OCI-LY7 (cell line): ENCODE measurements at regions not wholly inside any gene's neighbourhood (a gene's known extent, or its start where the extent isn't known, plus 50 kb on each side); places are given as distances from the start of the nearest gene placed in this dataset.

ENCODE experiments used
- BruUV-seq: library from RNA; stranded (reverse); fragments of 400-500 nt; replicated peaks from 2 replicates; lab custom pipeline; 2021; lab: Mats Ljungman, UMichigan
- CTCF ChIA-PET: fragments of 300-600 bp; sonication (Branson Sonifier 250); formaldehyde crosslinking; loops from one replicate; lab custom pipeline; 2022; ENCODE audit warnings: antibody characterized with exemption; ENCODE audit not compliant: unreplicated experiment; lab: Charles Lee
- POLR2A ChIA-PET: fragments of 300-600 bp; sonication (Branson Sonifier 250); formaldehyde crosslinking; loops from one replicate; lab custom pipeline; 2022; ENCODE audit warnings: antibody characterized with exemption; lab: Charles Lee
- DNase-seq: peaks from one replicate; pipeline ENCODE4 v3.0.0-alpha.2; 2015; ENCODE audit warnings: low spot score
- H2AFZ ChIP-seq: fragments of 200-600 bp; sonication (generic), shearing (Covaris generic); 2 replicates; pipeline ENCODE4 v1.6.1; 2014; ENCODE audit warnings: mild to moderate bottlenecking, antibody characterized with exemption, low read length, moderate library complexity
- H3K27ac ChIP-seq: fragments of 200-600 bp; sonication (generic); 2 replicates; pipeline ENCODE4 v1.5.1; 2014; ENCODE audit warnings: mixed run types, low read depth, mild to moderate bottlenecking, moderate library complexity, low read length, inconsistent platforms; ENCODE audit not compliant: poor library complexity, severe bottlenecking
- H3K36me3 ChIP-seq: fragments of 200-600 bp; sonication (generic); 2 replicates; pipeline ENCODE4 v1.6.1; 2014; ENCODE audit warnings: mild to moderate bottlenecking, antibody characterized with exemption, low read length, moderate library complexity, mixed read lengths; ENCODE audit not compliant: insufficient read depth
- H3K4me1 ChIP-seq: fragments of 200-600 bp; sonication (generic); 2 replicates; pipeline ENCODE4 v1.5.1; 2014; ENCODE audit warnings: mild to moderate bottlenecking, low read length; ENCODE audit not compliant: insufficient read depth, poor library complexity, severe bottlenecking
- H3K4me2 ChIP-seq: fragments of 200-600 bp; sonication (generic); 2 replicates; pipeline ENCODE4 v1.6.1; 2014; ENCODE audit warnings: mild to moderate bottlenecking, low read length
- H3K4me3 ChIP-seq: fragments of 200-600 bp; sonication (generic); 2 replicates; pipeline ENCODE4 v1.5.1; 2014; ENCODE audit warnings: mild to moderate bottlenecking, low read depth, low read length; ENCODE audit not compliant: poor library complexity, severe bottlenecking
- H3K79me2 ChIP-seq: fragments of 200-600 bp; sonication (generic); 2 replicates; pipeline ENCODE4 v1.6.1; 2016; ENCODE audit warnings: low read depth, mild to moderate bottlenecking, low read length, moderate library complexity, mixed read lengths; ENCODE audit not compliant: insufficient read depth
- H3K9me2 ChIP-seq: fragments of 200-600 bp; sonication (generic); 2 replicates; pipeline ENCODE4 v1.6.1; 2016; ENCODE audit warnings: mild to moderate bottlenecking, low read length, mixed read lengths; ENCODE audit not compliant: insufficient read depth
- H3K9me3 ChIP-seq: fragments of 200-600 bp; sonication (generic); 2 replicates; pipeline ENCODE4 v1.6.1; 2014; ENCODE audit warnings: mild to moderate bottlenecking, mixed run types, low read length, mixed read lengths
- H4K20me1 ChIP-seq: fragments of 200-600 bp; sonication (generic); 2 replicates; pipeline ENCODE4 v1.6.1; 2014; ENCODE audit warnings: mild to moderate bottlenecking, antibody characterized with exemption, low read length, moderate library complexity, mixed read lengths; ENCODE audit not compliant: insufficient read depth
- EZH2phosphoT487 ChIP-seq: fragments of 200-600 bp; sonication (generic); IDR thresholded peaks from 2 replicates; pipeline ENCODE4 v1.6.1; 2018; ENCODE audit warnings: low read depth, borderline replicate concordance, mild to moderate bottlenecking, mixed run types, antibody characterized with exemption, low read length, moderate library complexity, mixed read lengths
- intact Hi-C: fragments of 100-400 bp; cut with micrococcal nuclease; formaldehyde crosslinking; loops from one replicate; pipeline ENCODE4 v1.10.0; 2022; ENCODE audit not compliant: unreplicated experiment
- TF ChIP-seq, protein P1 (sequence below): fragments of 200-600 bp; sonication (generic); conservative IDR thresholded peaks from 2 replicates; pipeline ENCODE4 v1.5.1; 2014; ENCODE audit warnings: mild to moderate bottlenecking, antibody characterized with exemption, low read length, moderate library complexity, mixed read lengths

- Histone ChIP-seq H3K4me2 (no peak overlapping the region), H3K9me2 (no peaks in the 10 kb centered on the region), H3K36me3 (no peaks in the 10 kb centered on the region), H2AFZ (no peak overlapping the region), H3K4me3 (no peak overlapping the region), H3K79me2 (no peaks in the 10 kb centered on the region), H3K27ac (no peak overlapping the region), H3K4me1 (no peaks in the 10 kb centered on the region), H4K20me1 (no peaks in the 10 kb centered on the region), H3K9me3 (no peaks in the 10 kb centered on the region)
- DNase-seq = no peak
- POLR2A ChIA-PET = interaction anchor here (0.5 kb wide), 1 partner anchor 1249 kb away, joined by 4 read pairs; no protein-coding TSS in a partner anchor
- CTCF ChIA-PET = no interaction called here
- no peak for TF ChIP-seq EZH2phosphoT487
- TF ChIP-seq, protein P1, sequence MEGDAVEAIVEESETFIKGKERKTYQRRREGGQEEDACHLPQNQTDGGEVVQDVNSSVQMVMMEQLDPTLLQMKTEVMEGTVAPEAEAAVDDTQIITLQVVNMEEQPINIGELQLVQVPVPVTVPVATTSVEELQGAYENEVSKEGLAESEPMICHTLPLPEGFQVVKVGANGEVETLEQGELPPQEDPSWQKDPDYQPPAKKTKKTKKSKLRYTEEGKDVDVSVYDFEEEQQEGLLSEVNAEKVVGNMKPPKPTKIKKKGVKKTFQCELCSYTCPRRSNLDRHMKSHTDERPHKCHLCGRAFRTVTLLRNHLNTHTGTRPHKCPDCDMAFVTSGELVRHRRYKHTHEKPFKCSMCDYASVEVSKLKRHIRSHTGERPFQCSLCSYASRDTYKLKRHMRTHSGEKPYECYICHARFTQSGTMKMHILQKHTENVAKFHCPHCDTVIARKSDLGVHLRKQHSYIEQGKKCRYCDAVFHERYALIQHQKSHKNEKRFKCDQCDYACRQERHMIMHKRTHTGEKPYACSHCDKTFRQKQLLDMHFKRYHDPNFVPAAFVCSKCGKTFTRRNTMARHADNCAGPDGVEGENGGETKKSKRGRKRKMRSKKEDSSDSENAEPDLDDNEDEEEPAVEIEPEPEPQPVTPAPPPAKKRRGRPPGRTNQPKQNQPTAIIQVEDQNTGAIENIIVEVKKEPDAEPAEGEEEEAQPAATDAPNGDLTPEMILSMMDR = no peak
- intact Hi-C loops = no loop called here
- BruUV-seq = no TSS peak
Measured at GRCh38 chr10:121049923-121050322, 198.8 kb downstream of the WDR11 start.

DNA sequence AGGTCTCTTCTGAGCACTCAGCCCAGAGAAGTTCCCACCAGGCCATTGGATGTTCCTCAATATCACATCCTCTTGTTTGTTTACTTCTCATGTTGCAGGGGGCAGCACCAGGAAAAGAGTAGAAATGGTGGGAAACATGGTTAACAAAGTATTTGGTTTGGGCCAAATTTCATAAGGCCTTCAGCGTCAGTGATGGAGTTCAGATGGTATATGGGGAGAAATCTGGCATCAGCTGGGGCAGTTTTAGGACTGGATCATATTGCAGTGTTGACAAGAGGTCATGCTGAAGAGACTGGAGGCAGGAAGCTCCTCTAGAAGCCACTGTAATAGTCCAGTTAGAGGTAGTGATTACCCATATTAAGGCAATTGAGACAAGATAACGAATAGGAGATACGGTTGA lies 200.0 kb downstream of the WDR11 start:
- no peaks in the 10 kb centered on the region for H3K4me1 ChIP-seq
- TF ChIP-seq, protein P1 = no peak
- TF ChIP-seq EZH2phosphoT487 = no peak
- H3K79me2 ChIP-seq = no peaks in the 10 kb centered on the region
- no peaks in the 10 kb centered on the region for H3K36me3 ChIP-seq
- intact Hi-C loops = no loop called here
- no peak overlapping the region for H3K27ac ChIP-seq
- H3K4me2 ChIP-seq = no peak overlapping the region
- DNase-seq = no peak
- H3K4me3 ChIP-seq = no peak overlapping the region
- ChIA-PET CTCF (no interaction called here), POLR2A (no interaction called here)
- no TSS peak for BruUV-seq
- H2AFZ ChIP-seq = no peak overlapping the region
- H3K9me2 ChIP-seq = no peaks in the 10 kb centered on the region
- no peaks in the 10 kb centered on the region for H3K9me3 ChIP-seq
- no peaks in the 10 kb centered on the region for H4K20me1 ChIP-seq

- H3K4me1 ChIP-seq = no peaks in the 10 kb centered on the region
- DNase-seq = no peak
- TF ChIP-seq, protein P1 = no peak
- no peak for TF ChIP-seq EZH2phosphoT487
- no peak overlapping the region for H2AFZ ChIP-seq
- H3K4me3 ChIP-seq = no peak overlapping the region
- H3K36me3 ChIP-seq = no peaks in the 10 kb centered on the region
- CTCF ChIA-PET = no interaction called here
- H3K79me2 ChIP-seq = no peaks in the 10 kb centered on the region
- no peaks in the 10 kb centered on the region for H4K20me1 ChIP-seq
- H3K27ac ChIP-seq = no peak overlapping the region
- intact Hi-C loops = no loop called here
- H3K9me3 ChIP-seq = no peaks in the 10 kb centered on the region
- no TSS peak for BruUV-seq
- H3K4me2 ChIP-seq = no peak overlapping the region
- POLR2A ChIA-PET = no interaction called here
- H3K9me2 ChIP-seq = no peaks in the 10 kb centered on the region
Measured at GRCh38 chr10:121051696-121052279, 200.6 kb downstream of the WDR11 start.
